Endothelial cell of umbilical vein (primary cell): ENCODE measurements at regions not wholly inside any gene's neighbourhood (a gene's known extent, or its start where the extent isn't known, plus 50 kb on each side); places are given as distances from the start of the nearest gene placed in this dataset.

ENCODE experiments used
- BruUV-seq: library from RNA; stranded (reverse); fragments of 400-500 nt; replicated peaks from 2 replicates; lab custom pipeline; 2021; lab: Mats Ljungman, UMichigan
- CTCF ChIA-PET: fragments of 300-600, 350-600 bp; sonication (Branson Sonifier 250); formaldehyde crosslinking; loops from one replicate; lab custom pipeline; 2021; ENCODE audit warnings: antibody characterized with exemption, inconsistent platforms; lab: Charles Lee
- POLR2A ChIA-PET: fragments of 300-600, 350-600 bp; sonication (Branson Sonifier 250); formaldehyde crosslinking; loops from one replicate; lab custom pipeline; 2021; ENCODE audit warnings: antibody characterized with exemption, inconsistent platforms; lab: Charles Lee
- DNase-seq: peaks from one replicate; pipeline ENCODE4 v3.0.0-alpha.2; 2011; ENCODE audit warnings: low read depth, low spot score
- FAIRE-seq: peaks from 2 replicates; lab custom pipeline; 2011; peaks lifted over from hg19 to GRCh38; lab: Jason Lieb, UNC
- H2AFZ ChIP-seq: 2 replicates; pipeline ENCODE4 v1.6.0; 2012; ENCODE audit warnings: low read depth, low read length, control low read depth, inconsistent platforms
- H3K27ac ChIP-seq: 2 replicates; pipeline ENCODE4 v1.5.1; 2011; ENCODE audit warnings: low read depth, mild to moderate bottlenecking, control low read depth, low read length, moderate library complexity; ENCODE audit not compliant: insufficient read depth
- H3K27me3 ChIP-seq, 2 experiments: 2 replicates each; pipeline versions ENCODE4 v1.6.0 to v1.6.1; 2011; ENCODE audit warnings: low read length in 2 of 2, mixed read lengths in 1 of 2; ENCODE audit not compliant: control insufficient read depth in 2 of 2, insufficient read depth in 2 of 2
- H3K36me3 ChIP-seq, 2 experiments: 2 replicates in 1 of 2; 3 replicates in 1 of 2; pipeline ENCODE4 v1.5.1; 2011; ENCODE audit warnings: low read length in 2 of 2, mild to moderate bottlenecking in 1 of 2, moderate library complexity in 1 of 2; ENCODE audit not compliant: control insufficient read depth in 2 of 2, insufficient read depth in 2 of 2; ENCODE audit errors: extremely low read depth in 1 of 2
- H3K4me1 ChIP-seq: 3 replicates; pipeline ENCODE4 v1.5.1; 2011; ENCODE audit warnings: mild to moderate bottlenecking, low read length; ENCODE audit not compliant: control insufficient read depth, insufficient read depth; ENCODE audit errors: extremely low read depth
- H3K4me2 ChIP-seq: 2 replicates; pipeline ENCODE4 v1.6.1; 2011; ENCODE audit warnings: low read length, control low read depth, mixed read lengths; ENCODE audit not compliant: insufficient read depth
- H3K4me3 ChIP-seq, 3 experiments: fragments of 200-600 bp in 1 of 3; sonication (generic), shearing (Covaris generic) in 1 of 3; replicated peaks in 1 of 3; 2 replicates each; pipeline ENCODE4 v1.5.1; 2011 to 2016; ENCODE audit warnings: control low read depth in 3 of 3, low read length in 3 of 3, mild to moderate bottlenecking in 2 of 3, inconsistent platforms in 1 of 3, low read depth in 1 of 3, moderate library complexity in 1 of 3; ENCODE audit not compliant: insufficient read depth in 1 of 3
- H3K79me2 ChIP-seq: 2 replicates; pipeline ENCODE4 v1.6.0; 2012; ENCODE audit warnings: low read length, inconsistent platforms; ENCODE audit not compliant: control insufficient read depth, insufficient read depth
- H3K9ac ChIP-seq: replicated peaks from 2 replicates; pipeline ENCODE3; 2011; ENCODE audit warnings: low read length, control low read depth; ENCODE audit not compliant: insufficient read depth; ENCODE audit errors: extremely low read depth
- H3K9me1 ChIP-seq: replicated peaks from 3 replicates; pipeline ENCODE4 v1.6.0; 2011; ENCODE audit warnings: mild to moderate bottlenecking, low read length; ENCODE audit not compliant: control insufficient read depth, insufficient read depth; ENCODE audit errors: extremely low read depth
- H3K9me3 ChIP-seq: replicated peaks from 2 replicates; pipeline ENCODE4 v1.5.1; 2012; ENCODE audit warnings: low read length, inconsistent platforms; ENCODE audit not compliant: control insufficient read depth, insufficient read depth
- H4K20me1 ChIP-seq: replicated peaks from 2 replicates; pipeline ENCODE3; 2011; ENCODE audit warnings: mild to moderate bottlenecking, low read length; ENCODE audit not compliant: control insufficient read depth, insufficient read depth; ENCODE audit errors: extremely low read depth
- CTCF ChIP-seq, 2 donors: IDR thresholded peaks; 1 replicate in 1 of 2; 2 replicates in 1 of 2; pipeline ENCODE4 v1.5.1; 2011; ENCODE audit warnings: low read length in 2 of 2, mild to moderate bottlenecking in 2 of 2, moderate library complexity in 2 of 2, control low read depth in 1 of 2, inconsistent platforms in 1 of 2, low read depth in 1 of 2; ENCODE audit not compliant: insufficient read depth in 1 of 2; ENCODE audit errors: extremely low read depth in 1 of 2
- EZH2 ChIP-seq: IDR thresholded peaks from 2 replicates; pipeline ENCODE4 v1.6.1; 2012; ENCODE audit warnings: borderline replicate concordance, low read depth, mild to moderate bottlenecking, moderate library complexity, low read length, inconsistent platforms; ENCODE audit not compliant: severe bottlenecking
- FOS ChIP-seq: IDR thresholded peaks from 2 replicates; pipeline ENCODE4 v1.6.1; 2011; ENCODE audit warnings: mild to moderate bottlenecking, low read length, moderate library complexity, borderline replicate concordance; ENCODE audit not compliant: insufficient read depth
- GATA2 ChIP-seq: IDR thresholded peaks from 2 replicates; pipeline ENCODE4 v1.7.0; 2011; ENCODE audit warnings: low read depth, mild to moderate bottlenecking, moderate library complexity, mixed read lengths, low read length; ENCODE audit not compliant: insufficient read length, insufficient read depth
- JUN ChIP-seq: IDR thresholded peaks from 2 replicates; pipeline ENCODE4 v1.6.1; 2011; ENCODE audit warnings: borderline replicate concordance, low read depth; ENCODE audit not compliant: insufficient read length, insufficient read depth
- MAX ChIP-seq: IDR thresholded peaks from 2 replicates; pipeline ENCODE4 v1.6.1; 2011; ENCODE audit not compliant: insufficient read depth, insufficient read length
- MYC ChIP-seq: IDR thresholded peaks from one replicate; pipeline ENCODE4 v1.6.1; 2011; ENCODE audit warnings: mild to moderate bottlenecking, low read depth, low read length
- POLR2A ChIP-seq: IDR thresholded peaks from 2 replicates; pipeline ENCODE4 v1.6.1; 2012; ENCODE audit warnings: low read depth, mild to moderate bottlenecking, control low read depth, low read length
- POLR2AphosphoS5 ChIP-seq: IDR thresholded peaks from 2 replicates; pipeline ENCODE4 v1.6.1; 2012; ENCODE audit warnings: low read depth, mild to moderate bottlenecking, control low read depth, low read length, moderate library complexity; ENCODE audit not compliant: insufficient read depth
- dilution Hi-C: fragments of 300-500 bp; cut with MboI; formaldehyde crosslinking; loops from one replicate; pipeline ENCODE4 v1.15.0; 2019; ENCODE audit warnings: low sequenced_read_pairs; ENCODE audit not compliant: extremely low pct_ligation_motif_present
- intact Hi-C: fragments of 100-400 bp; cut with micrococcal nuclease; formaldehyde crosslinking; loops from one replicate; pipeline ENCODE4 v1.10.0; 2022

GRCh38 chr5:58265246-58265930, 194.5 kb downstream of the PLK2 start:
- Histone ChIP-seq H4K20me1 (no peaks in the 10 kb centered on the region), H3K4me2 (no peak overlapping the region), H3K36me3 (no peaks in the 10 kb centered on the region), H2AFZ (no peak overlapping the region), H3K9ac (no peak overlapping the region), H3K4me1 (peaks cover 12% of the 10 kb centered on the region), H3K79me2 (no peaks in the 10 kb centered on the region), H3K27ac (no peak overlapping the region), H3K27me3 (no peaks in the 10 kb centered on the region), H3K9me1 (no peaks in the 10 kb centered on the region), H3K9me3 (no peaks in the 10 kb centered on the region), H3K4me3 (no peak overlapping the region)
- no TSS peak for BruUV-seq
- DNase-seq (no peak), FAIRE-seq (no peak)
- intact Hi-C loops (no loop called here), dilution Hi-C loops (no loop called here)
- POLR2A ChIA-PET = no interaction called here
- TF ChIP-seq CTCF (IDR thresholded peaks at IDR 0.05; ENCODE audit: extremely low read depth in 1 of 2, insufficient read depth in 1 of 2, low read depth in 1 of 2, low read length in 2 of 2) (no peak), EZH2 (no peak), MAX (no peak), MYC (no peak), POLR2AphosphoS5 (no peak), POLR2A (no peak), FOS (no peak), GATA2 (no peak), JUN (no peak)
- CTCF ChIA-PET = interaction anchor here (1.0 kb wide), 1 partner anchor 967 kb away, joined by 3 read pairs; no protein-coding TSS in a partner anchor
